ENCODE measurements at regions not wholly inside any gene's neighbourhood (a gene's known extent, or its start where the extent isn't known, plus 50 kb on each side); places are given as distances from the start of the nearest gene placed in this dataset.

- no peak for DNase-seq
Observed at GRCh38 chr17:56011406-56012131, 141.7 kb upstream of the ANKFN1 start.

DNA sequence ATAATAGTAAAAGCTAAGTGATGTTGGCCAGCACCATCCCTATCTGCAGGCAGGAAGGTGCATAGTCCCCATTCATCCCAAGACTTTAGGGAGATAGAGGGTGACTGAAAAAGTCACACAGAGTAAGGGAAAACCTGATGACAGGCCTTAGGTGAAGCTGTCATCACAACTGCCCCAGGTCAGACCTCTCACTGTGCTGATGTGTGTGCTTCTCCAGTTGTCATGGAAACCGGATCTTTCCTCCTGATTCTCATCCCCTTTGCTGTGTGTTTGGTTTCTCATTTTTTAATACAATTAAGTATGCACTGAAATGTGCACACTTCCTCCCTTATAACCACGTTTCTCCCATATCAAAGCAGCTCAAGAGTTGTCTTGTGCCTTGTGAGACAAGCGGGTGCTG lies 135.1 kb upstream of the ANKFN1 start:
- DNase-seq: no peak

- DNase-seq: no peak
Observed at GRCh38 chr17:56020369-56020768, 132.9 kb upstream of the ANKFN1 start.

DNA sequence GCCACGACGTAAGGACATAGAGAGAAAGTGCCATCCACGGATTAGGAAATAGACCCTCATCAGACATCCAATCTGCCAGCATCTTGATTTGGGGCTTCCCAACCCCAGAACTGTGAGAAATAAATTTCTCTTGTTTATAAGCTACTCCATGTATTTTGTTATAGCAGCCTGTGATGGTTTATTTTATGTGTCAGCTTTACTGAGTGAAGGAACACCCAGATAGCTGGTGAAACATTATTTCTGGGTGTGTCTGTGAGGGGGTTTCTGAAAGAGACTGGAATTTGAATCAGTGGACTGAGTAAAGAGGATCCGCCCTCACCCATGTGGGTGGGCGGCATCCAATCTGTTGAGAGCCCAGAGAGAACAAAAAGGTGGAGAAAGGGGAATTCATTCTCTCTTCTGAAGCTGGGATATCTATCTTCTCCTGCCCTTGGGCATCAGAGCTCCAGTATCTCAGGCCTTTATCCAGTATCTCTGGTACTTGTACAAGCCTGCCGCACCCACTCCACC lies 131.5 kb upstream of the ANKFN1 start:
- no peak for DNase-seq

GRCh38 chr17:56023851-56024250 lies 129.4 kb upstream of the ANKFN1 start:
- DNase-seq: no peak

- DNase-seq: no peak
Observed at GRCh38 chr17:56026915-56027314, 126.4 kb upstream of the ANKFN1 start.

- DNase-seq: no peak
Observed at GRCh38 chr17:56028837-56029236, 124.4 kb upstream of the ANKFN1 start.

GRCh38 chr17:56030009-56030624 lies 123.2 kb upstream of the ANKFN1 start:
- no peak for DNase-seq

GRCh38 chr17:56031636-56032035 lies 121.6 kb upstream of the ANKFN1 start:
- DNase-seq: no peak

DNA sequence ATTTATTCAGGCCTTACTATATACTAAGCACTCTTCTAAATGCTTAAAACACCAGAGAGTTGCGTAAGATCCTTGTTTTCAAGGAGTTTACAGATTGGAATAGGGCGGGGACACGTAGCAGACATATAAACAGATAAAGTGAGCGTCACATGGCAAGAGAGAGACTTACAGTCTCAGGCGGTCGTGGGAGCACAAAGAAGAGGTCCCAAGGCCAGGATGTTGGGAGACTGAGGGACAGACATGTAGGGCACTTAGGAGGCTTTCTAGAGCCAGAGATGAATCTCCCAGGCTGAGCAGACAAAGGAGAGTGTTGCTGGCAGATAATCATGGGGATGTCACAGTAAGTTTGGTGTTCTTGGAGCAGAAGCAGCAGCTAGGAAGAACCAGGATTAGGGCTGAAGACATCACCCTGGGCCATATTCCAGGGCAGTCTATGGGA lies 119.1 kb upstream of the ANKFN1 start:
- no peak for DNase-seq

DNA sequence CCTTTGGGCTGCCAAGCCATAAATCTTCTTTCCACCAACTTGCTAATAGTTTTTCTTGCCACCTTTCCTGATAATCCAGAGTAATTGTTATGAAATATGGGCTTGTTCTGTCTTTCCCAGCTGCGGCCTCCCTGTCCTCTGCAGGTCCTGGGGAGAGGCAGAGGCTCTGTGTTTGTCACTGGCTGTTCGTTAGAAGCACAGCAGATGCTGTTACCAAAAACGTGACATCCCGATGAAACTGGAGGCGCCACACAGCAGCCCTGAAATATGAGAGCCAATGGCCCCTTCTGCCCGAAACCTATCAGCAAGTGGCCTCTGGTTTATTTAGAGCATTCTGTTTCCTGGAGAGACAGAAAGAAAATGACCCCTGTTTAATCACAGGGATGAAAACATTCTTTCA lies 115.1 kb upstream of the ANKFN1 start:
- DNase-seq: no peak

GRCh38 chr17:56045872-56046271 lies 107.4 kb upstream of the ANKFN1 start:
- DNase-seq: no peak

- DNase-seq: no peak
Observed at GRCh38 chr17:56047331-56047730, 105.9 kb upstream of the ANKFN1 start.

DNA sequence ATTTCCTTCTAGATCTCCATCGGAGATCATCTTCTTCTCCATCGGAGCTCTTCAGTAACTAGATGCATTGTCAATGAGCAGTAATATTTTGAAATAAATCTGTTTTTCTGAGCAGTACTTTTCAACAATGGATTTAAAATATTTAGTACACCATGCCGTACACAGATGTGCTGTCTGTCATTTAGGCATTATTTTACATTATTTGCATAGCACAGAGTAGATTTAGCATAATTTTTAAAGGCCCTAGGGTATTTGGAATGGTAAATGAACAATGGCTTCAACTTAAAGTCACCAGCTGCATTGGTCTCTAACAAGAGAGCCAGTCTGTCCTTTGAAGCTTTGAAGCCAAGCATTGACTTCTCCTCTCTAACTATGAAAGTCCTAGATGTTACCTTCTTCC lies 95.4 kb upstream of the ANKFN1 start:
- DNase-seq: no peak

DNA sequence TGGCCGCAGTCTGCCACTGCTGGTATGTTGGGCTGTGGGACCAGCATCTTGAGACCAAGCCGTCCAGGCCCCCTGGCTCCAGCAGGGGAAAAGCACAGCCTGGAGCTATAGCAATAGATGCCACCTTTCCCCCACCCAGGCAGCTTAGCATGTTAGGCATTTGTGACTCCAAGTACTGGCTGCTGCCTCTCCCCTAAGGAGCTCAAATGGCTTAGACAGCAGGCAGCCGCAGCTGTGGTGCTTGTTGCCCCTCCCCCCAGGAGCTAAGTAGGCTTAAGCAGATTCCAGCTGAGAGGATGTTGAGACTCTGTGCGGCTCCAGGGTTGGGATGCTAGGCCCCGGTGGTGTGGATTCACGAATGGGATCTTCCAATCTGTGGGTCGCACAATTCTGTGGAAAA lies 88.8 kb upstream of the ANKFN1 start:
- no peak for DNase-seq

- DNase-seq: no peak
Observed at GRCh38 chr17:56074361-56074890, 78.8 kb upstream of the ANKFN1 start.

DNA sequence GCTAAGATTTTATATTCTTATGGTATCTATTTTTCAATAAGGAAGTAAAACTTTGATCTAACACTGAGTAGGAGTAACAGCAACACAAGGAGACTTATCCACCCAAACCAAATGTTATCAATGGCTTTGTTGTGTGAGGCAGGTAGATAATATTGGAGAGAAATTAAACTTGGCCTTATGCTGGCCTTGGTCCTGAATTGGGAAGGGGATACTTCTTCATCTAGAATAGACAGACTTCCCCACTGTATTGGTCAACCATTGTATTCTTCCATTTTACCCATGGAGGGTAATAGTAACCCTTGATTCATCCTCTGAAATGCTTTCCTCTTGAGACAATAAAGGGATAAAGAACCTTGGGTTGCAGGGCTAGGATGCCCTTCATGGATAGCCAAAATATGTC lies 76.3 kb upstream of the ANKFN1 start:
- DNase-seq: no peak

DNA sequence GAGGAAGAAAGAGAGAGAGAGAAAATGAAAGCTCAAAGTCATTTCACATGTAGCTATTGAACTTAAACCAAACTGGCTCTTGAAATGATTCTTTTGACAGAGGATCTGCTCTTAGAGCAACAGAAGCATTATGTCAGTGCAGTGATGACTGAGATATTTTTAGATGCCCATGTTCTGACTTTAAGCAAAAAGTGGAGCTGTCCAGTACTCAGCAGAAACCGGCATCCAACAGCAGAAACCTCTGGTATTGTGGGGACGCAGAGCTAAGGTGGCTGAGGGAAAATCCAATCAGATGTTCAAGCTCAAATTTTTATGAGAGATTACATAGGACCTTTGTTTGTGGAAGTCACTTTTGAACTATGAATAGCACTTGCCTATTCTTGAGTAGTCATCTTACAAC lies 69.8 kb upstream of the ANKFN1 start:
- DNase-seq: no peak

GRCh38 chr17:56085576-56086267 lies 67.6 kb upstream of the ANKFN1 start:
- no peak for DNase-seq

DNA sequence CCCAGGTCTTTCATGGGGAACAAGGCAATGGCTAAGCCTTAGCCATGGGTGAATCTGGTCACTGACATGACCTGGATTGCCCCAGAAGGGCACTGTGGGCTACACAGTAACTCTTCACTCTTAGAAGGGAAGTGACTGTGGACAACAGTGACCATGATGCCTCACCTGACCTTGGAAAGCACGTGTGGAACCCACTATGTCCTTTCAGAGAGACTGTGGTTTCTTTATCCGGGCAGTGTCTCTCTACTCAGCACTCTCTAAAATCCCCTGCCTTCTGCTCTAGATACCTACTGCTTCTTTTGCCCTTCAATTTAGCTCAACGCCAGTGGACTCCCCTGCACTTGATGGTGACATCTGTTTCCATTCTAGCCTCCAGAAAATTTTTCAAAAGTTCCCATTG lies 66.1 kb upstream of the ANKFN1 start:
- no peak for DNase-seq

GRCh38 chr17:56096026-56096810 lies 57.1 kb upstream of the ANKFN1 start:
- no peak for DNase-seq

DNA sequence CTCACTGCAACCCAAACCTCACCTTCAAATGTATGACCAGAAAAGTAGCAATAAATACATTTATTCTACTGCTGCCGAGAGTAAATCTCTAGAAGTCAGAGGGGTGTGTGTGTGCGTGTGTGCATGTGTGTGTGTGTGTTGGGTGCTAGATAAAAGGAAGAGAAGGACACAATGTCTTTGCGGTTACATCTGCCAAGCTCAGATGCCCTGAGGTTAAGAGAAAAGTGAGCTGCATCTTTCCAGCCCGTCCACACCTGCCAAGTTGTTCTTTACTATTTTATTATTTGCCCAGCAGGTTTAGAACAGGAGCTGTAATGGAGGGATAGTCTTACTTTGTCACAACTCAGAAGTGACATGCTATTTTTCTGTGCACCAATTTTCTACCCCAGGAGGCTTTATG lies 54.5 kb upstream of the ANKFN1 start:
- DNase-seq: no peak

GRCh38 chr17:56099649-56100048 lies 53.6 kb upstream of the ANKFN1 start:
- DNase-seq: no peak

All from activated naive CD4-positive, alpha-beta T cell (primary cell).